Activated CD4-positive, CD25-positive, alpha-beta regulatory T cell treated with anti-CD3 and anti-CD28 coated beads, Interleukin-2, amount 50 U/mL, for 16 hours (primary cell): ENCODE measurements at regions not wholly inside any gene's neighbourhood (a gene's known extent, or its start where the extent isn't known, plus 50 kb on each side); places are given as distances from the start of the nearest gene placed in this dataset.

Experiments
- DNase-seq: peaks from one replicate; pipeline ENCODE4 v3.0.0-alpha.2; 2020; ENCODE audit warnings: low read depth, low spot score

DNA sequence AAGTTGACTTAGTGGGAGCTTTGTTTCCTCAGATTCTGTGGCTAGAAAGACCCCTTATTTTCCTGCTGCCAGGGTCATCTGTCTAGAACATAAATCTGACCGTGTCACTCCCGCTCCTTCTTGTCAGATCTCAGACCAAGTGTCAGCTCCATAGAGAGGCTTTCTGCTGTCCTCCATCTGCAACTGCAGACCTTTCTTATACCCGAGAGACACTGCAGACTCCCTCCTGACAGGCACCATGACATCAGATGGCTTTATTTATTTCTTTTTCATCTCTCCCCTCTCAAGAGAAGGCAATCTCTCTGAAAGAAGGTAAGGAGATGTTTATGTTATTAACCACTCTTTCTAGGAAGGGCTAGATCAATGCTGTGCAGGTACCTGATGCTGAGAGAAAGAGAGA is 726.5 kb downstream of the UQCRFS1 start:
- DNase-seq = no peak

- DNase-seq = no peak
Observed at GRCh38 chr19:28485292-28485691, 727.7 kb downstream of the UQCRFS1 start.

DNA sequence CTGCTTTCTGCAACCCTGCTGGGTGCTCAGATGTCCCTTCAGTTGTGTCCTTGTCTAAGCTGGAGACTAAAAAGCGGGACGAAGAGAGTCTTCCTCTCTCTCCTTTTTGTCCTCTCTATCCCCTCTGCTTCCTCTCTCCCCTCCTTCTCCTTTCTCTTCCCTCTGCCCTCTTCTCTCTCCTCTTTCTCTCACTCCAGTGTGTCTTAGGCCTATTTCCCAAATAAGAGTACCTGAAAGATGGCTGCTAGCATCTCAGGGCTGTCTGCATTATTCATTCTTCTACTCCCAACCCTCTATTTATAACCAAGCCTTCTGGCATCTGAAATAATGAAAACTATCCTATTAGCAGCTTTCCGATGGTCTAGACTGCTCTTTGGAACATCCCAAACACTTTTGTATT is 729.8 kb downstream of the UQCRFS1 start:
- DNase-seq = no peak

GRCh38 chr19:28482221-28482620 is 730.7 kb downstream of the UQCRFS1 start:
- no peak for DNase-seq

DNA sequence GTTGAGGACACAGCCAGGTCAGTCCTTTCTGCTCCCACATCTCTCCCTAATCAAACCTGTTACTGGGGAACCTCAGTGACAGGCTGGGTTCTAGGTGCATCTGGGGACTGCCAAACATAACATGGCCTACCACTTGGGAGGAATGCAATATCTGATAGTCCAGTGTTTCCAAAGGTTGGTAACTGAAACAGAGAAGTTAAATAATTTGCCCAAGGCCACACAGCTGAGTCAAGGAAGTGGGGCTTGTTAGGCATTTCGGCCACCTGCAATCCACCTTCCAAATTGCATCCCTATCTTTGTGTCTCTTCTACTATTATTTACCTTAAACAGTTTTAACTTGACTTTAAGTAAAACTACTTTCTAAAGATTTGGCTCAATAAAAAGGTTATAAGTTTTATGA is 731.3 kb downstream of the UQCRFS1 start:
- no peak for DNase-seq

DNA sequence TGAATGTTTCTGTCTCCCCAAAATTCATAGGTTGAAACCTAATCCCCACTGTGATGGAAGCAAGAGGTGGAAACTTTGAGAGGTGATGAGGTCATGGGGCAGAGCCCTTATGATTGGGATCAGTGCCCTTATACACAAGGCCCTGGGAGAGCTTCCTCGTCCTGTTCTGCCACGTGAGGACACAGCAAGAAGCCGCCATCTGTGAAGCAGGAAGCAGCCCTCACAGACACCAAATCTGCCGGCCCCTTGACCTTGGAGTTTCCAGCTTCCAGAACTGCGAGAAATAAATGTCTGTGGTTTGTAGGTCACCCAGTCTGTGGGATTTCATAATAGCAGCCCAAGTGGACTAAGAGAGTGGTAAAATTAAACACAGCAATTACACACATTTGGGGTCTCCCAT is 737.4 kb downstream of the UQCRFS1 start:
- no peak for DNase-seq

DNA sequence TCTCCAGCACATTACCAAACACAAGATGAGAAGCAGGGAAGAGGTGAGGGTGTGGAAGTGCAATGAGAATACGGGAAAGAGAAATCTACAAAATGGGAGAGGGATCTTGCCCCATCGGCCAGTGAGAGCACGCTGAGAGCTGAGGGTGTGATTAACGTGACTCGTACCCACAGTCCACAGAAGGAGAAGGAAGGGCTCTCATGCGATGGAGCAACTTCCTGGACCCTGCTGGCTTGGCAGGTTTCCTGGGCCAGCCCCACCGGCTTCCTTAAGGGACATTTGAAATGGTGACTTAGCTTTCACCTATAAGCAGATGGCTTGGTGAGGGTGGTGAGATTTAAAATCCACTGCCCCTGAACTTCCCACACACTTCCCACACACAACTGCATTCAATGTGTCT is 740.1 kb downstream of the UQCRFS1 start:
- DNase-seq = no peak

- no peak for DNase-seq
Observed at GRCh38 chr19:28471731-28472510, 741.0 kb downstream of the UQCRFS1 start.

GRCh38 chr19:28469544-28469943 is 743.4 kb downstream of the UQCRFS1 start:
- DNase-seq = no peak

GRCh38 chr19:28468701-28469459 is 744.1 kb downstream of the UQCRFS1 start:
- no peak for DNase-seq

GRCh38 chr19:28466107-28467045 is 746.6 kb downstream of the UQCRFS1 start:
- DNase-seq = peak; percentile 12

GRCh38 chr19:28465371-28466086 is 747.4 kb downstream of the UQCRFS1 start:
- DNase-seq = no peak

GRCh38 chr19:28463493-28464053 is 749.4 kb downstream of the UQCRFS1 start:
- no peak for DNase-seq

DNA sequence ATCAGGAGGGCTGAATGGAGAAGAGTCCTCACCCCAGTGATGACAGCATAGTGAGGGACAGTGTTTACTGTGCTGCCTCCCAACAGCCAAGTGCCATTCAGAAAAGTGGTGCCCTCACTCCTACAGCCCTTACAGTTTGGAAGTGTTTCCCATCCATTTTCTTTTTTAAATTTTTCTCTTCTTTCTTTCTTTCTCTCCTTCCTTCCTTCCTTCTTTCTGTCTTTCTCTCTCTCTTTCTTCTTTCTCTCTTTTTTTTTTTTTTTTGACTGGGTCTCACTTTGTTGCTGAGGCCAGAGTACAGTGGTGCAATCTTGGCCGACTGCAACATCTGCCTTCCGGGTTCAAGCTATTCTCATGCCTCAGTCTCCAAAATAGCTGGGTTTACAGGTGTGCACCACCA is 755.3 kb downstream of the UQCRFS1 start:
- DNase-seq = no peak

GRCh38 chr19:28456708-28457320 is 756.1 kb downstream of the UQCRFS1 start:
- DNase-seq = no peak

DNA sequence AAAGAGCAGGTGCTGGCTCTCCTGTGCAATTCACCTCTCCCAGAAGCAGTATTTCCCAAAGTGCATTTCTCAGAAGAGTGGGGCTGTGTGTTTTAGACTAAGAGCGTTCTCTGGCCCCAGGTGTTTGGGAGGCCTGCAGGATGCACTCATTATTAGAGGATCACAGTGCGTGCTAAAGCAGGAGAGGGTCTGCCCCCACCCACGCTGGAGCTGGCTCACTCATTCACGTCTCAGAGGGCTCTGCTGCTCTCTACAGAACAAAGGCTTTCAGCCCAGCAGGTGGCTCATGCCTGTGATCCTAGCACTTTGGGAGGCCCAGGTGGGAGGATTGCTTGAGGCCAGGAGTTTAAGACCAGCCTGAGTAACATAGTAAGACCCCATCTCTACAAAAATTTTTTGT is 756.7 kb downstream of the UQCRFS1 start:
- DNase-seq = no peak

DNA sequence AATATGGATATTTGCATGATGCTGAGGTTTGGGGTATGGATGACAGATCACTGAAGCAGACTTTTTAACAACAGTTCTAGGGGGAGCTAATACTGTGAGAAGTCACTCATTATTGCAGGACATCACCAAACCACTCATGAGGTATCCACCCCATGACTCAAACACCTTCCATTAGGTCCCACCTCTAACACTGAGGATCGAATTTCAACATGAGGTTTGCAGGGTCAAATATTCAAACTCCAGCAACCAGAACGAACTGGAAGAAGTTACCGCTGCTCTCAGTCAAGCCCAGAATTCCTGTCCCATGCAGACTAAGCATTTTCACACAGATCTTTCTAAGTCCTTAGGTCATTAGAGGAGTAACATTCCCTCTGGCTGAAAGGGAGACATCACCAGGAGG is 758.9 kb downstream of the UQCRFS1 start:
- DNase-seq = no peak

GRCh38 chr19:28453420-28453819 is 759.5 kb downstream of the UQCRFS1 start:
- no peak for DNase-seq

GRCh38 chr19:28449803-28450202 is 763.1 kb downstream of the UQCRFS1 start:
- no peak for DNase-seq

DNA sequence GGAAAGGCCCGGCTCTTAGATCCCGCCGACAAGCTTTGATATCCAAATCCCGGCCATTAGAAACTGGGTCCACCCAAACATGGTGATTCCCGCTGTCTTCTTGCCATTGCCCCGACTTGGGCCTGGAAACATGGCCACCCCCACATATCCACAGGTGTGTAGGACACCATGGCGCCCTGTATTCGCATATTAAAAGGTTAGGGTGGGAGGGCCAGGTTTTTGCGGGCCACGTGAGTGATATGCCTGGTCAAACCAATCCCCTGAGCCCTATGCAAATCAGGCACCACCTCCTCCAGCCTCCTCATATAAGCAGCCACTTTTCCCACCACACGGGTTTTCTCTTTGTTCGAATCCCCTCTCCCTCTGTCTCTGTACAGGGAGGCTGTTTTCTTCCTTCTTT is 766.4 kb downstream of the UQCRFS1 start:
- no peak for DNase-seq

DNA sequence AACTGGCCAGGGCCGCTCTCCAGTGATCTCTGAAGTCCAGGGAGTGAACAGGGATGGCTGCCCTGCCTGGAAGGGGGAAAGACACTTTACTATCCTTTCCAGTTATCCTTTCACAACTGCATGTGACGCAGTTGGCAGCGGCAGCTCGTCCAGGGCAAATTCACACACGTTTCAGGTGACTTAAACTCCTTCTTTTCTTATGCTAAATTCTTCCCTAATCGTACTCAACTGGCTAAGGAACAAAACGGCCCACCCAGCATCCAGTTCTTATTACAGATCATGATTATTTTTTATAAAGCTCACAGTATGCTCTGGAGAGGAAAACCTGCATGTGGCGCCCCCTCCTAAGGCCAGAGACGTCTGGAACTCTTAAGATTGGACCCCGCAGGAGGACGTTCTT is 767.1 kb downstream of the UQCRFS1 start:
- DNase-seq = no peak
